ENCODE measurements at regions not wholly inside any gene's neighbourhood (a gene's known extent, or its start where the extent isn't known, plus 50 kb on each side); places are given as distances from the start of the nearest gene placed in this dataset.

- DNase-seq (ENCODE audit: low read depth, low spot score), result no peak
Observed at GRCh38 chr7:84629640-84630318, 435.2 kb upstream of the SEMA3A start.

GRCh38 chr7:84629216-84629615 lies 434.6 kb upstream of the SEMA3A start:
- no peak for DNase-seq (ENCODE audit: low read depth, low spot score)

- no peak for DNase-seq (ENCODE audit: low read depth, low spot score)
Observed at GRCh38 chr7:84627250-84627649, 432.7 kb upstream of the SEMA3A start.

GRCh38 chr7:84624927-84625326 lies 430.3 kb upstream of the SEMA3A start:
- no peak for DNase-seq (ENCODE audit: low read depth, low spot score)

GRCh38 chr7:84624527-84624926 lies 429.9 kb upstream of the SEMA3A start:
- no peak for DNase-seq (ENCODE audit: low read depth, low spot score)

GRCh38 chr7:84617265-84618030 lies 422.9 kb upstream of the SEMA3A start:
- DNase-seq (ENCODE audit: low read depth, low spot score), result no peak

- no peak for DNase-seq (ENCODE audit: low read depth, low spot score)
Observed at GRCh38 chr7:84614821-84615501, 420.4 kb upstream of the SEMA3A start.

- no peak for DNase-seq (ENCODE audit: low read depth, low spot score)
Observed at GRCh38 chr7:84612981-84613681, 418.5 kb upstream of the SEMA3A start.

- no peak for DNase-seq (ENCODE audit: low read depth, low spot score)
Observed at GRCh38 chr7:84611391-84611790, 416.8 kb upstream of the SEMA3A start.

- no peak for DNase-seq (ENCODE audit: low read depth, low spot score)
Observed at GRCh38 chr7:84610390-84610789, 415.8 kb upstream of the SEMA3A start.

- DNase-seq (ENCODE audit: low read depth, low spot score), result no peak
Observed at GRCh38 chr7:84605301-84605700, 410.7 kb upstream of the SEMA3A start.

GRCh38 chr7:84603545-84603944 lies 409.0 kb upstream of the SEMA3A start:
- DNase-seq (ENCODE audit: low read depth, low spot score), result no peak

- no peak for DNase-seq (ENCODE audit: low read depth, low spot score)
Observed at GRCh38 chr7:84595026-84595425, 400.4 kb upstream of the SEMA3A start.

- no peak for DNase-seq (ENCODE audit: low read depth, low spot score)
Observed at GRCh38 chr7:84591897-84592296, 397.3 kb upstream of the SEMA3A start.

- DNase-seq (ENCODE audit: low read depth, low spot score), result no peak
Observed at GRCh38 chr7:84589012-84589411, 394.4 kb upstream of the SEMA3A start.

GRCh38 chr7:84583331-84583730 lies 388.7 kb upstream of the SEMA3A start:
- DNase-seq (ENCODE audit: low read depth, low spot score), result no peak

- DNase-seq (ENCODE audit: low read depth, low spot score), result no peak
Observed at GRCh38 chr7:84582747-84583146, 388.2 kb upstream of the SEMA3A start.

- no peak for DNase-seq (ENCODE audit: low read depth, low spot score)
Observed at GRCh38 chr7:84578825-84579224, 384.2 kb upstream of the SEMA3A start.

GRCh38 chr7:84568781-84569180 lies 374.2 kb upstream of the SEMA3A start:
- no peak for DNase-seq (ENCODE audit: low read depth, low spot score)

- DNase-seq (ENCODE audit: low read depth, low spot score), result no peak
Observed at GRCh38 chr7:84565345-84566074, 370.9 kb upstream of the SEMA3A start.

- DNase-seq (ENCODE audit: low read depth, low spot score), result no peak
Observed at GRCh38 chr7:84553711-84554110, 359.1 kb upstream of the SEMA3A start.

Measured in brain pericyte (primary cell).